ENCODE measurements at regions not wholly inside any gene's neighbourhood (a gene's known extent, or its start where the extent isn't known, plus 50 kb on each side); places are given as distances from the start of the nearest gene placed in this dataset.
A peak's percentile ranks its signal among the peaks of the same experiment; 100 is the strongest.
"Not testable (repeated sequence)": the region's sequence is repeated elsewhere in the genome, so short reads cannot be mapped to it uniquely, and the experiment has no call there.

DNA sequence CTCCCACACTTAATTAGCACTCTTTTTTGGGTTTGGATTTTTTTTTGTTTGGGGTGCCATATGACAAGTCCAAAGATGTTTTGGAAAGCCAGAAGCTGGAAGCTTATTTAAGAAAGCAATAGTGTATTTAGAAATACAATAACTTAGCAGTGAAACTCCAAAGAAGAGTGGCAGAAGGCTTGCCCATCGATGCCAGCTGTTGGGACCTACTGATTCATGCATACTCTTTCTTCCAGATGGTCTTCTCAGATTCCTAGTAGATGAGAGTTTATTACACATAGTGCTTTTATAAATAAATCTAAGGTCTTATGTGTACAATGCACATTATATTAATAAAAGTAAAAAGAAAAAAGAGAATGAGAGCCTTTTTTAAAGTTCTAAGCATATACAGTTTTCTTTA, 374.6 kb downstream of the OSTF1 start:
- no peak for DNase-seq

GRCh38 chr9:75463871-75464270, 375.6 kb downstream of the OSTF1 start:
- no peak for DNase-seq

GRCh38 chr9:75464726-75465125, 376.4 kb downstream of the OSTF1 start:
- DNase-seq: no peak

GRCh38 chr9:75467142-75467541, 378.8 kb downstream of the OSTF1 start:
- DNase-seq: no peak

GRCh38 chr9:75471549-75472114, 383.3 kb downstream of the OSTF1 start:
- no peak for DNase-seq

GRCh38 chr9:75482566-75482965, 394.3 kb downstream of the OSTF1 start:
- no peak for DNase-seq

DNA sequence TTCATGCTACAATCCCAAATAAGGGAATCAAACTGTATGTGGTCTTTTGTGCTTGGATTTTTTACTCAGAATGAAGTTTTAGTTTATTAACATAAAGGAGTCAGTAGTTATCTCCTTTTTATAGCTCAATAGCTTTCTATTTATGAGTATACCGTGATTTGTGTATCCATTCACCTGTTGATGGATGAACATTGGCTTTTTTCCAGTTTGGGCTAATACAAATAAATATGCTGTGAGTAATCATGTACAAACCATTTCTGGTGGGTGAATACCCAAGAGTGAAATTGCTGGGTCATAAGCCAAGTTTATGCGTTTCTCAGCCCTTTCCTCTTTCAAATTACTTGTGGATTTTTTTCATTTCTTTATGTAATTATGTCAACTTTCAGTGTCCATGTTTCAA, 395.3 kb downstream of the OSTF1 start:
- DNase-seq: no peak

DNA sequence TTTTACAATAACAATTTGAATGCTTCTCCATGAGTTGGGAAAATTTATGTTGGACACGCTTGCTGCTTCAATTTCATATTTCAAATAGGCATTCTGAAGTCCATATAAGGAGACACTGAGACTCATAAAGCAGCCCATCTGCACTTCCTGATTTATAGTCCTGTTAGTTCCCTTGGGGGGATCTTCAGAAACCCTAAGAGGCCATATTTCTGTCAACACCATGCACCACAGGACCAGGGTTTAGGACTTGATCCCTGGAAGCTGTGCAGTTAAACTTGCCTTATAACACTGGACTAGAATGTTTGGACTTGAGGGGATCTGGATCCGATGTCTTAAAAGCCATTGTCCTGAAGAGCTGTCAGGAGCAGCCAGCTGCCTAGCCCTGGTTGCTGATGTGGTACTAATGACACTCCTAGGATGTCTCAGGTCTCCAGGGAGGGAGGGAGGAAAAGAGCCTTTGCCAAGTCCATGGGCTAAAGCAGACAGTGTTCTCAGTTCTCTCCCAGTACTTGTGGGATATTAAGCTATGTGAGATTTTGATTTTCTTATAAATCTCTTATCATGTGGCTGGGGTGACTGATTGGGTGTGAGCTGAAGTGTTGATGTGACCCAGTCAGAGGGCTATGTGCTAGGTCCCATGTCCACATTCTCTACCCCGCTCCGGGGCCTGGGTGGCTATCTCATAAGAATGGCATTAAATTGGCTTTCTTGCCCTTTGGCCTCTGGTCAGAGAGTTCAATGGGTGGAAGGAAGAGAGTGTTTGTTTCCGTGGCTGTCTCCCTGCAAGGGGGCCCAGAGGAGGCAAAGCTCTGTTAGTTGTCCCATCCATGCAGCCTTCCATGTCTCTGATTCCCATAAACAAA, 399.8 kb downstream of the OSTF1 start:
- no peak for DNase-seq

GRCh38 chr9:75488719-75489110, 400.4 kb downstream of the OSTF1 start:
- peak; percentile 33 for DNase-seq

DNA sequence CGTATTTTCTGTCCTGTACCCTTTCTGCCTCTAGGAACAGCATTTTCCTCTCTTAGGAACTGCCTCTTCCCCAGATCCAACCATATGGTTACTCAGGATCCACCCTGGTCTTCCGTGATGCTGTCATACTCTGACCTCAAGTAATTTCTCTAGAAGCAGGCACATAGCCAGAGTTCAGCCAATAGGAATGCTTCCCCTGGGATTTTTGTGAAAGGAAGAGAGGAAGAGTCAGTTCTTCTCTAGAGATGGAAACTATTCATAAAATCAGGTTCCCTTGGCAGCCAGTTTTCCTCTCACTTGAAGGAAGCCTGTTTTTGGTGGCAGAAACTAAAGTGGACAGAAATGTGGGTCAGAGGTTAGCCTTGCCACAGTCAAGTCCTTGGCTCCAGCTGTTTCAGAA, 400.1 kb upstream of the PCSK5 start:
- DNase-seq: no peak

- no peak for DNase-seq
Measured at GRCh38 chr9:75491533-75491932, 398.9 kb upstream of the PCSK5 start.

DNA sequence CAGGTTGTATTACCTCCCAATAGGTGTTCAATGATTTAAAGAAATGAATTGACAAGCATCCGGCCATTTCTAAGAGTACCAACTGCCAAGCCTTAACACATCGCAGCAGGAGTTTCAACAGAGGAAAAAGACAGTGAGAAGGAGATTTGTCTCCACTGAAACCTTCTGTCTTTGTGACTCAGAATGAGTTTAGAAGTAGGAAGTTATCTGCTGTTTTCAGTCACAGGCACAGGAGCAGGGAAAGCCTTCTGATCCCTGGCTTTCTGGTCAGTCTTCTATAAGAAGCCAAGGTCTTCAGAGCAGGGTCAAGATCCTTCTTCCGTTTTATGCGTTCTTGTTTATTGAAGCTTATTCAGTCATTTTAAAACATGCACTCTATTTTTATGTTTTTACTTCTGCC, 390.7 kb upstream of the PCSK5 start:
- no peak for DNase-seq

- DNase-seq: no peak
Measured at GRCh38 chr9:75500479-75500878, 390.0 kb upstream of the PCSK5 start.

- not testable (repeated sequence) for DNase-seq
Measured at GRCh38 chr9:75500940-75501339, 389.5 kb upstream of the PCSK5 start.

DNA sequence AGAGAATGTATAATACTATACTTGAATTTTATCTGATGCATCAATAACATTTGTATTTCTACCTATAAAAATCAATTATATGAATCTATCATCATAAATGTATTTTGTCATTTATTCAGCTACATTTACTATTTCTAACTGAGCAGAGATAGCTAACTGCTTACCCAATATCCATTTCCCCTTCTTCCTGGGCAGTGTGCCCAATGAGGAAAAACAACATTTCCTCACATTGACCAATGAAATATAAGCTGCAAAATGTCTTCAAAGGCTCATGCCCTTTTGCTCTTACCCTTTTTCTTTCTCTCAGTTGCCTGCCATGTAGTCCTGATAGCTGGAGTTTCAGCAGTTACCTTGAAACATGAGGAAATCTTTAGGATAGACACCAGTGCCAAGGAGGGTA, 385.8 kb upstream of the PCSK5 start:
- DNase-seq: no peak

DNA sequence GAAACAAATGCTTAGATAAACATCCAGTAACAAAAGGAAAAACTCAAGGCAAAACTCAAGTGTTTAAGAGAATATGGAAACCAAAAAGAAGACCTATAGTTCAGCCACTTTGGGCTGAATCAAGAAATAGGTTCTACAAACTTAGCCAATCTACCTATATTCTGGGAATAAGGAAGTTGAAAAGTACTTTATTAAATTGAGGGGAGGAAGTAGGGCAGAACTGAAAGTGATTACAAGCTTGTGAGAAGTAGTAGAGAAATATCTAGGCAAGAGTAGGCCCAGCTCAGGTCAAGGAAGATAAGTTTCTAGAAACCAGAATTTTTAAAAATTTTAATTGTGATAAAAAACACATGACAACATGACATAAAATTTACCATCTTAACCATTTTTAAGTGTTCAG, 384.8 kb upstream of the PCSK5 start:
- no peak for DNase-seq

DNA sequence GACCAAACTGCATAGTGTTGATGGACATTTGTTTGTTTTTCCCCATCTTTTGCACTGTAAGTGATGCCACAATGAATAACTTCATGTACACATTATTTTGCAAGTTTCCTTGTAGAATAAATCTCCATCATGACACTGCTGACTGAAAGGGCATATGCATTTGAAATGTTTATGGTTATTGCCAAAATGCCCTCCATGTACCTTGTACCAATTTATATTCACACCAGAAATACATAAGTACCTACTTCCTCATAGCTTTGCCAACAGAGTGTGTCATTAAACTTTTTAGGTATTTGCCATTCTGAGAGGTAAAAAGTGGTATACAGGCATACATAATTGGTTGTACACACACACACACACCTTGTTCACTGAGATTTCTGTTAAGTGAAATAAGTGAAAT, 361.0 kb upstream of the PCSK5 start:
- DNase-seq: no peak

DNA sequence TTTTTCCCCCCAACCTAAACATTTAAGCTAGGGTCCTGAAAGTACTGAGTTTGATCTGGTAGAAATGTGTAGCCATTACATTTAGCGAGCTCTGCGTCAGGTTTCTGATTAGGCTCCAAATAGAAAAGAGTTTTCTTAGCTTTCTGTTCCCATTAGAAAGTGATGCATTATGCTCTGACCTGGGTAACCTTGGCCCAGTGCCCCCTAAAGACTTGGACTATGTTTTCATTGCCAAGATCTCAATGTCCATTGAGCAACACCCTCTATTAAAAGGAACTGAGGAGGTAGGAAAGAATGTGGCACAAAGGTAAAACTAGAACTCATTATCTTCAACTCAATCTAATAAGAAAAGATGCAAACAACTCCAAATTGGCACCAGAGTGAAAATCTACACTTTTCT, 358.9 kb upstream of the PCSK5 start:
- DNase-seq: no peak

DNA sequence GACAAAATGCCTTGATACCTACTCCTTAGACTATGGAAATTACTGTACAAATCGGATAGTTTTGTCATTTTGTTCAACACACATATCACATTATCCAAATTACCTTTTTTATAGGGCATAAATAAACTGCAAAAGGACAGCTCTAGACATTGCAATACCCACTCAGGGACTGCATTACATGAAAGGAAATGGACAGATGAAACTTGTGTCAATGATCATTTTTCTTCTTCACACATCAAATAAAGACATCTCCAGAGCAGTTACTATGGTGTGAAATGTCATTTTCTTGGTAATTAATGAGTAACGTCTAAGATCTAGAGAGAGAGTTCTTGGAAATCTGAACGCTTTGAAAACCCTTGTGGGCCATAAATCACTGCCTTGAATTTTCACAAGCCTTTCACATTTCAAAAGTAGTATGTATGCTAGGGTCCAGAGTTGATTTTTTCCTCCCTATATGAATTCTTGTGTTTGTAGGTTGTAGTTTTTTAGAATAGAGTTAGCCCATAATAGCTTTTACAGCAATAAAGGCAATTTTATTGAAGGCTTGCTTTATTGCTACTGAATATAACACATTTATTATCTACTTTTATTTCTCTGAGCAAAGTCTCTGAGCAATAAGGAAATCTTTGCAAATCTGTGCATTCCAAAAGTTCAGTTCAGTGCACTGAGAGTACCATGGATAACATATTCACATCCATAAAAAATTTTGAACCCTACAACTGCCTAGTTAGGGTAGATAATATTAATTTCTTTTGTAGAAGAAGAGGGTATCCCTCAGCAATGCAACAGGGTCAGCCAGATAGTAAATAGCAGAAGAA, 358.0 kb upstream of the PCSK5 start:
- DNase-seq: no peak

DNA sequence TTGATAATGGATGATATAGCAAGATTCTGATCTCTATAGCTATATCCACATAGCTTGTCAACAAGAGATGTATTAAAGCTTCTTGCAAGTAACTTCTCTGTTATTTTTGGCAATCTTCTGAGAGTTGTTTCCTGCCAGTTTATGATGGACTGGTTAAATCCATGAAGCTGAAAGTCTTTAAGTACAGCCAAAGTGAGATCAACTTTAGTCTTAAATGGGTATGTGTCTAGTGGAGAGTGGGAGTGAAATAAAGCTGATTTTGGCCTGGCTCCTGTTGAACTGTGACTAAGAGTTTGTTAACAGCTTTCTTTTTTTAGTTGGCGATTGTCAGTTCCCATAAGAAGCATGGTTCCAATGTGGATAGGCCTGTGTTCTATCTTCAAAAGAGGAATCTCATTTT, 350.9 kb upstream of the PCSK5 start:
- no peak for DNase-seq

GRCh38 chr9:75540185-75540584, 350.3 kb upstream of the PCSK5 start:
- DNase-seq: no peak

- no peak for DNase-seq
Measured at GRCh38 chr9:75541734-75542133, 348.7 kb upstream of the PCSK5 start.

DNA sequence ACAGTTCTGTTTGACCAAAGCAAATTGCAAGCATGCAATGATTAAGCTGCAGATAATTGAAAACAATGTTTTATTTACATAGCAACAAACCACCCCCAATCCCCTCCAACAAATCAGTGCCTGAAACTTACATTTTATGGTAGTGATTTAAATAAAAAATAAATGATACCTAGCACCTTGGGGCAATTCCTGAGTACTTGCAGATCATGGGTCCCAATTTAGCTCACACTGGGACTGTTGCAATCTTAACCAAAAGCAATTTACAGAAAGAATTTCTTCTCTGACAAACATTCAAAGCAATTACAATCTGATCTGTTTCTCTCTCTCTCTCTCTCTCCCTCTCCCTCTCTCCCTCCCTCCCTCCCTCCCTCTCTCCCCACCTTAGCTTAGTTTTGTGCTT, 345.7 kb upstream of the PCSK5 start:
- DNase-seq: no peak

DNA sequence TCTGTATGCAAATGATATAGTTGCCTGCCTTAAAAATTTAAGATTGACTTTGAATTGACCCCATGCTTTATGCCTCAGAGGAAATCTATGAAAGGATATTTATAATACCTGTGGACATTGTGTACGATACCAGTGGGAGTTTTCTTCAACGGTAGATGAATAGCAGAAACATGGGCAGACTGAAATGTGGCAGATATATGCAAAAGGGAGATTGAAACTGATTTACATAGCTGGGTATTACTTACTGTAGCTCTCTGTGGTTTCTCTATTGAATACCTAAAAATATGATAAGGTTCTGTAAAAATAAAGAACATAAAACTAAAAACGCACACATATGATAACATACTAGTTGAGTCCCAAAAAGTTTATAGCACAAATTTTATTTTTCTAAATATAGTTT, 345.2 kb upstream of the PCSK5 start:
- no peak for DNase-seq
